ENCODE measurements at regions not wholly inside any gene's neighbourhood (a gene's known extent, or its start where the extent isn't known, plus 50 kb on each side); places are given as distances from the start of the nearest gene placed in this dataset.

- Mint-ChIP-seq H3K27ac (no peak overlapping the region), H3K4me1 (ENCODE audit: low read depth) (no peaks in the 10 kb centered on the region), H3K27me3 (ENCODE audit: insufficient read depth) (no peaks in the 10 kb centered on the region), H3K4me3 (no peak overlapping the region), H3K36me3 (ENCODE audit: low read depth) (peaks cover 5% of the 10 kb centered on the region; the same call in 1 of the 2 replicates), H3K9me3 (peaks cover 46% of the 10 kb centered on the region)
- no peak for TF ChIP-seq CTCF (IDR thresholded peaks at IDR 0.05)
- no peak for DNase-seq
Measured at GRCh38 chr3:76212679-76213078, 427.3 kb upstream of the ZNF717 start.

GRCh38 chr3:76222201-76222600 is 436.9 kb upstream of the ZNF717 start:
- no peak for DNase-seq
- Mint-ChIP-seq H3K27ac (no peak overlapping the region), H3K4me1 (ENCODE audit: low read depth) (no peaks in the 10 kb centered on the region), H3K9me3 (peaks cover 34% of the 10 kb centered on the region), H3K4me3 (no peak overlapping the region), H3K27me3 (ENCODE audit: insufficient read depth) (no peaks in the 10 kb centered on the region; the same call in 1 of the 2 replicates), H3K36me3 (ENCODE audit: low read depth) (no peaks in the 10 kb centered on the region)
- no peak for TF ChIP-seq CTCF (IDR thresholded peaks at IDR 0.05)

- Mint-ChIP-seq H3K9me3 (peaks cover 31% of the 10 kb centered on the region), H3K27me3 (ENCODE audit: insufficient read depth) (no peaks in the 10 kb centered on the region), H3K4me1 (ENCODE audit: low read depth) (no peaks in the 10 kb centered on the region), H3K4me3 (no peak overlapping the region), H3K27ac (no peak overlapping the region), H3K36me3 (ENCODE audit: low read depth) (no peaks in the 10 kb centered on the region)
- no peak for DNase-seq
- TF ChIP-seq CTCF (IDR thresholded peaks at IDR 0.05), result no peak
Measured at GRCh38 chr3:76231258-76231657, 445.9 kb upstream of the ZNF717 start.

GRCh38 chr3:76242886-76243753 is 457.8 kb upstream of the ZNF717 start:
- Mint-ChIP-seq H3K4me3 (no peak overlapping the region), H3K27me3 (ENCODE audit: insufficient read depth) (no peaks in the 10 kb centered on the region; the same call in 1 of the 2 replicates), H3K4me1 (ENCODE audit: low read depth) (no peaks in the 10 kb centered on the region), H3K9me3 (peaks cover 18% of the 10 kb centered on the region), H3K36me3 (ENCODE audit: low read depth) (no peaks in the 10 kb centered on the region; the same call in 1 of the 2 replicates), H3K27ac (no peak overlapping the region)
- DNase-seq, result no peak
- no peak for TF ChIP-seq CTCF (IDR thresholded peaks at IDR 0.05)

- no peak for DNase-seq
- no peak for TF ChIP-seq CTCF (IDR thresholded peaks at IDR 0.05)
- Mint-ChIP-seq H3K4me1 (ENCODE audit: low read depth) (no peaks in the 10 kb centered on the region), H3K4me3 (no peak overlapping the region), H3K9me3 (peaks cover 11% of the 10 kb centered on the region), H3K27ac (no peak overlapping the region), H3K27me3 (ENCODE audit: insufficient read depth) (no peaks in the 10 kb centered on the region; the same call in 1 of the 2 replicates), H3K36me3 (ENCODE audit: low read depth) (no peaks in the 10 kb centered on the region)
Measured at GRCh38 chr3:76245073-76245472, 459.7 kb upstream of the ZNF717 start.

Data from HFFc6 (cell line).